ENCODE measurements at regions not wholly inside any gene's neighbourhood (a gene's known extent, or its start where the extent isn't known, plus 50 kb on each side); places are given as distances from the start of the nearest gene placed in this dataset.
A peak's percentile ranks its signal among the peaks of the same experiment; 100 is the strongest.

- Histone ChIP-seq H3K4me3 (no peak overlapping the region), H3K9me3 (peaks cover 0 to 1% of the 10 kb centered on the region in 2 donors), H3K27ac (no peak overlapping the region), H3K36me3 (no peaks in the 10 kb centered on the region), H3K4me1 (no peaks in the 10 kb centered on the region), H3K27me3 (no peaks in the 10 kb centered on the region)
- DNase-seq (no peak), ATAC-seq (no peak)
- TF ChIP-seq CTCF (IDR thresholded peaks at IDR 0.05), result no peak
- intact Hi-C loops (cut with DNase I), result no loop called here
Measured at GRCh38 chr2:22929998-22930397, 455.0 kb upstream of the KLHL29 start.

- no peaks in the 10 kb centered on the region for H3K36me3 ChIP-seq
- intact Hi-C loops (cut with DNase I), result no loop called here
- H3K27me3 ChIP-seq, result no peaks in the 10 kb centered on the region
- DNase-seq (peak in 1 of 4 donors; percentile 23), ATAC-seq (peak; percentile 35)
- peaks cover 0 to 1% of the 10 kb centered on the region in 2 donors for H3K9me3 ChIP-seq
- no peak overlapping the region for H3K27ac ChIP-seq
- H3K4me3 ChIP-seq, result no peak overlapping the region
- H3K4me1 ChIP-seq, result no peaks in the 10 kb centered on the region
- TF ChIP-seq CTCF (IDR thresholded peaks at IDR 0.05), result no peak
Measured at GRCh38 chr2:22930781-22931180, 454.2 kb upstream of the KLHL29 start.

DNA sequence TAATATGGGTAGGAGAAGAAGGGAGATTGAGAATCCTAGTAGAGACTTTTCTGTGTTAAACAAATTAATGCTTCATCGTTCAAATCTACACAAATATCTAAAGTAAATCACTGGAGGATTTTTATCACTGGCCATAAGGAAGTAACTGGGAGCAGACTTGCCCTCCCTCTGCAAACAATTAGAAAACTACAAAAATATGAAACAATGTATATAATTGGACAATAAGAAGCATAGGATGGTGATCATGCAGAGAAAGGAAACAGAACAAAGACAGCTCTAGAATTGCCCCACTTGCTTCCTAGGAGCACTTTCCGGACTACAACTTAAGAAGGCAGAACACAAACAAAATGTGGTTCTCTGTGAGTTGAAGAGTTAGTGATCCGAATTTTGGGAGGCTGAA is 452.7 kb upstream of the KLHL29 start:
- no peaks in the 10 kb centered on the region for H3K4me1 ChIP-seq
- TF ChIP-seq CTCF (IDR thresholded peaks at IDR 0.05), result no peak
- H3K4me3 ChIP-seq, result no peak overlapping the region
- no peaks in the 10 kb centered on the region for H3K27me3 ChIP-seq
- peaks cover 0 to 1% of the 10 kb centered on the region in 2 donors for H3K9me3 ChIP-seq
- ATAC-seq, result no peak
- H3K36me3 ChIP-seq, result no peaks in the 10 kb centered on the region
- intact Hi-C loops (cut with DNase I), result no loop called here
- H3K27ac ChIP-seq, result no peak overlapping the region
- DNase-seq, result no peak

DNA sequence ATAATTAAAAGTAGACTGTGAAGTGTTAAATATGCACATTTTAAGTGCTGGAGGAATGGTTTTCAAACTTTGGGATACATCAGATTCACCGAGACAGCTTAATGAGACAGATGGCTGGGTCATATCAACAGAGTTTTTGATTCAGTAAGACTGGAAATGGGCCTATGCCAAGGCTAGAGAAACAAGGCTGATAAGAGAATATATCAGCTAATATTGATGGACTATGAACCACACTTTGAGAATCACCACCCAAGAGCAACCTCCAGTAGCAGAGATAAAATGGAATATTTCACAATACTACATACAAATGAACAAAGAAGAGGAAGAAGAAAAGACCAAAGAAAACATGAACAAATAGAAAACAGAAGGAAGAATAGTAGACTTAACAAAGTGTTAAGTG is 450.2 kb upstream of the KLHL29 start:
- no peaks in the 10 kb centered on the region for H3K4me1 ChIP-seq
- H3K36me3 ChIP-seq, result no peaks in the 10 kb centered on the region
- peaks cover 0 to 1% of the 10 kb centered on the region in 2 donors for H3K9me3 ChIP-seq
- no peak overlapping the region for H3K4me3 ChIP-seq
- no peaks in the 10 kb centered on the region for H3K27me3 ChIP-seq
- no peak for TF ChIP-seq CTCF (IDR thresholded peaks at IDR 0.05)
- H3K27ac ChIP-seq, result no peak overlapping the region
- no peak for DNase-seq
- no peak for ATAC-seq
- intact Hi-C loops (cut with DNase I), result no loop called here

DNA sequence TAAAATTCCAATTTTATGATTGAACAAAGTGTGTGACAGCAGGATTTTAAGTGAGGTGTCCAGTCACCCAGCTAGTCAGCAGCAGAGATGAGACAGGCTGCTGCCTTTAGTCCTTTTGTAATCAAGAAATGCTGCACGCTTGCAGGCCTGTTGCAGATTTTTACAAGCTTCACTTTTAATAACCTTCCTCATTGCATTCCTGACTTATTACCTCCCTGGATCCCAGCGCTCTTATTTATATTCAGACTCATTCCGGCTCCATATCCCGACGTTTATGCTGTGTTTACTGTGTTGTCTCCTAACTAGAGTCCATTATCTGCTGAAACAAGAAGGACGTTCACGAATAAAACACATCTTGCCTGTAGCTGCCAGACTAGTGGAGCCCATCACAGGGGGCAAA is 442.5 kb upstream of the KLHL29 start:
- Histone ChIP-seq H3K27me3 (no peaks in the 10 kb centered on the region), H3K36me3 (no peaks in the 10 kb centered on the region), H3K27ac (no peak overlapping the region), H3K9me3 (no peaks in the 10 kb centered on the region), H3K4me1 (no peaks in the 10 kb centered on the region), H3K4me3 (no peak overlapping the region)
- DNase-seq (no peak), ATAC-seq (no peak)
- intact Hi-C loops (cut with DNase I), result no loop called here
- no peak for TF ChIP-seq CTCF (IDR thresholded peaks at IDR 0.05)
